HEK293T (cell line): ENCODE measurements at regions not wholly inside any gene's neighbourhood (a gene's known extent, or its start where the extent isn't known, plus 50 kb on each side); places are given as distances from the start of the nearest gene placed in this dataset.

ENCODE experiments used
- FOXM1 ChIP-seq: fragments of 450-650 bp; IDR thresholded peaks from 2 replicates; pipeline ENCODE4 v1.6.1; 2017; ENCODE audit warnings: mild to moderate bottlenecking, borderline replicate concordance
- HDGF ChIP-seq: fragments of 450-650 bp; IDR thresholded peaks from 2 replicates; pipeline ENCODE4 v1.6.1; 2017; ENCODE audit warnings: antibody characterized with exemption, borderline replicate concordance

DNA sequence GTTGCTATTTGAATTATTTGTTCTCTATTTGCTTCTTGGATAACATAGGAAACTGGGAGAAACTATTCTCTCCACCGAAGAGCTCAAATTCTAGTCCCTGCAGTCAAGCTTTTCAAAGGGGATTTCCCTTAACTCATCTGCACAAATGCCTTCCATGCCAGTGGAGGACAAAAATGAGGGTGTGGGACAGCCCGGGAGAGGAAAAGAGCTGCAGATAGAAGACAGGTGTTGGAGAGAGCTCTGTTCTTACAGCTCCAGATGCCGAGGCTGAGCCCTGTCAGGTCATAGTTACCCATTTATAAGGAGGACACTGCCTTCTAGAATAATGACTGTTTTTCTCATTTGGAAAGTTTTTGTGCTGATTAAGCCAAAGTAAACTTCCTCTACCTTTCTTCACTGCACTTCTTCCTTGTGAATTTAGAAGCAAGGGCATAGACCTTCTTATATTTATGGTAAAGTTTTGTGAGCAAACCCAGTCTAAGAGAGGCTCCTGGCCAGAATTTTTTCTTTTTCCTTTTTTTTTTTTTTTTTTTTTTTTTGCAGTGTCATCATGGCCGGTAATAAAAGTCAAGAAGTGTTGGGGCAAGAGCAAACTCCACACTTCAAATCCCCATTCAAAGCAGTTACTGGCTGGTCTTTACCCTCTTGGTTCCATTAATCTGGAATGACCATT lies 177.2 kb downstream of the ABCC12 start:
- TF ChIP-seq FOXM1, result no peak
- no peak for TF ChIP-seq HDGF
